ENCODE measurements at regions not wholly inside any gene's neighbourhood (a gene's known extent, or its start where the extent isn't known, plus 50 kb on each side); places are given as distances from the start of the nearest gene placed in this dataset.

DNA sequence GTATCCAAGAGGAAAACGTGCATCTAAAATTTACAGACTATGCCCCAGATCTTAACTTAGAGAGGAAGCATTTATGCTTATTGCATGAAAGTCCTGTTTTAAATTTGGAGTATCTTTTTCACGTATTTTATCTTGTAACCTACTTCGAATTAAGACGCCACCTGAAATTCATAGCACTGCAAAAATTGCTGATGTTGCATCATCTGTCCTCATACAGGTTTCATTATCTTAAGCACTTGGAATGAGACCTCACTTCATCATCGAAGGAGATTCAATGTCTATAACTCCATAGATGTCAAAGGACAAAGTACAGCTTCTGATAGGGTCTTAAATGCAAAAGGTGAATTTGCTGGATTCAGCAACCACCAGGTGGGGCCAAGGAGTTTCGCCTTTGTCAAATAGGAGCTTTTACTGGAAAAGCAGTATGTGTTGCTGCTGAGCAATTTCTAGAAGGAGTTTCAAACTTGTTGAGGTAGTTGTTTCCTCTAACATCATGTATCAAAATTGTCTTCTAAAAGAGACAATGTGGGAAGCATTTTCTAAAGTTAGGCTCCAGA is 106.4 kb upstream of the CCDC85A start:
- TF ChIP-seq, protein P1, sequence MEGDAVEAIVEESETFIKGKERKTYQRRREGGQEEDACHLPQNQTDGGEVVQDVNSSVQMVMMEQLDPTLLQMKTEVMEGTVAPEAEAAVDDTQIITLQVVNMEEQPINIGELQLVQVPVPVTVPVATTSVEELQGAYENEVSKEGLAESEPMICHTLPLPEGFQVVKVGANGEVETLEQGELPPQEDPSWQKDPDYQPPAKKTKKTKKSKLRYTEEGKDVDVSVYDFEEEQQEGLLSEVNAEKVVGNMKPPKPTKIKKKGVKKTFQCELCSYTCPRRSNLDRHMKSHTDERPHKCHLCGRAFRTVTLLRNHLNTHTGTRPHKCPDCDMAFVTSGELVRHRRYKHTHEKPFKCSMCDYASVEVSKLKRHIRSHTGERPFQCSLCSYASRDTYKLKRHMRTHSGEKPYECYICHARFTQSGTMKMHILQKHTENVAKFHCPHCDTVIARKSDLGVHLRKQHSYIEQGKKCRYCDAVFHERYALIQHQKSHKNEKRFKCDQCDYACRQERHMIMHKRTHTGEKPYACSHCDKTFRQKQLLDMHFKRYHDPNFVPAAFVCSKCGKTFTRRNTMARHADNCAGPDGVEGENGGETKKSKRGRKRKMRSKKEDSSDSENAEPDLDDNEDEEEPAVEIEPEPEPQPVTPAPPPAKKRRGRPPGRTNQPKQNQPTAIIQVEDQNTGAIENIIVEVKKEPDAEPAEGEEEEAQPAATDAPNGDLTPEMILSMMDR (IDR thresholded peaks at IDR 0.05) = peak in 3 of 6 experiments; percentile 17 to 29 (median 19)
- no peak for TF ChIP-seq POLR2A (IDR thresholded peaks at IDR 0.05)

Measured in adrenal gland (tissue), 5 donors.